Right ventricle myocardium superior (tissue), 1 donor: ENCODE measurements at regions not wholly inside any gene's neighbourhood (a gene's known extent, or its start where the extent isn't known, plus 50 kb on each side); places are given as distances from the start of the nearest gene placed in this dataset.
A peak's percentile ranks its signal among the peaks of the same experiment; 100 is the strongest.

Experiments
- ATAC-seq: fragments of 200-7000 bp; cut with Tn5 transposase; one replicate; pipeline ENCODE4 v1.9.1; 2020; ENCODE audit warnings: mild to moderate bottlenecking; ENCODE audit not compliant: poor library complexity
- DNase-seq: peaks from one replicate; pipeline ENCODE4 v3.0.0-alpha.2; 2020
- intact Hi-C: fragments of 100-400 bp; cut with DNase I; formaldehyde crosslinking; loops from one replicate; pipeline ENCODE4 v1.11.2; 2022
- donor health status: DM: no; HTN: yes; CAD: no; lungs with severe emphysema.

GRCh38 chr6:6964675-6965074, 143.1 kb upstream of the RREB1 start:
- DNase-seq, result no peak
- intact Hi-C loops, result no loop called here
- ATAC-seq, result no peak

GRCh38 chr6:6966127-6966526, 141.6 kb upstream of the RREB1 start:
- intact Hi-C loops, result no loop called here
- DNase-seq (no peak), ATAC-seq (no peak)

- intact Hi-C loops, result no loop called here
- no peak for ATAC-seq
Measured at GRCh38 chr6:6966569-6966968, 141.2 kb upstream of the RREB1 start.

GRCh38 chr6:6968357-6968730, 139.4 kb upstream of the RREB1 start:
- DNase-seq (no peak), ATAC-seq (no peak)
- intact Hi-C loops, result no loop called here

More at GRCh38 chr6:6966569-6966968, 141.2 kb upstream of the RREB1 start:
- no peak for DNase-seq

GRCh38 chr6:6968731-6969552, 138.8 kb upstream of the RREB1 start:
- DNase-seq, result no peak
- ATAC-seq, result no peak
- intact Hi-C loops, result no loop called here

GRCh38 chr6:6969761-6970223, 138.0 kb upstream of the RREB1 start:
- ATAC-seq (no peak), DNase-seq (no peak)

GRCh38 chr6:6970851-6971250, 136.9 kb upstream of the RREB1 start:
- ATAC-seq (no peak), DNase-seq (no peak)
- intact Hi-C loops, result no loop called here

More at GRCh38 chr6:6969761-6970223, 138.0 kb upstream of the RREB1 start:
- intact Hi-C loops, result no loop called here

GRCh38 chr6:6971369-6971768, 136.4 kb upstream of the RREB1 start:
- intact Hi-C loops, result no loop called here
- ATAC-seq, result no peak
- no peak for DNase-seq

- ATAC-seq, result no peak
- intact Hi-C loops, result no loop called here
- no peak for DNase-seq
Measured at GRCh38 chr6:6972456-6972855, 135.3 kb upstream of the RREB1 start.

GRCh38 chr6:6973721-6974120, 134.0 kb upstream of the RREB1 start:
- intact Hi-C loops, result no loop called here
- no peak for ATAC-seq

GRCh38 chr6:6975459-6976111, 132.2 kb upstream of the RREB1 start:
- DNase-seq (peak; percentile 43), ATAC-seq (peak; percentile 88)
- intact Hi-C loops, result no loop called here

More at GRCh38 chr6:6973721-6974120, 134.0 kb upstream of the RREB1 start:
- no peak for DNase-seq

- ATAC-seq (peak; percentile 35), DNase-seq (no peak)
- intact Hi-C loops, result no loop called here
Measured at GRCh38 chr6:6976193-6976592, 131.6 kb upstream of the RREB1 start.

GRCh38 chr6:6978731-6979130, 129.0 kb upstream of the RREB1 start:
- DNase-seq (no peak), ATAC-seq (no peak)
- intact Hi-C loops, result no loop called here

GRCh38 chr6:6980999-6981597, 126.7 kb upstream of the RREB1 start:
- intact Hi-C loops, result no loop called here
- DNase-seq (no peak), ATAC-seq (no peak)

GRCh38 chr6:6981681-6982322, 126.0 kb upstream of the RREB1 start:
- intact Hi-C loops, result no loop called here
- ATAC-seq, result no peak

GRCh38 chr6:6982663-6983062, 125.1 kb upstream of the RREB1 start:
- no peak for DNase-seq
- intact Hi-C loops, result no loop called here
- no peak for ATAC-seq

More at GRCh38 chr6:6981681-6982322, 126.0 kb upstream of the RREB1 start:
- DNase-seq, result no peak

- no peak for DNase-seq
- no peak for ATAC-seq
- intact Hi-C loops, result no loop called here
Measured at GRCh38 chr6:6984585-6985366, 123.0 kb upstream of the RREB1 start.

GRCh38 chr6:6986344-6986743, 121.4 kb upstream of the RREB1 start:
- intact Hi-C loops, result no loop called here
- DNase-seq, result no peak
- ATAC-seq, result no peak

GRCh38 chr6:6987749-6988148, 120.0 kb upstream of the RREB1 start:
- no peak for ATAC-seq
- intact Hi-C loops, result no loop called here
- DNase-seq, result no peak
